PFSK-1 (cell line): ENCODE measurements at regions not wholly inside any gene's neighbourhood (a gene's known extent, or its start where the extent isn't known, plus 50 kb on each side); places are given as distances from the start of the nearest gene placed in this dataset.

Experiments used
- FOXP2 ChIP-seq: optimal IDR thresholded peaks from 2 replicates; pipeline ENCODE3; 2011; ENCODE audit warnings: borderline replicate concordance, control low read depth, inconsistent platforms; ENCODE audit not compliant: insufficient read depth; ENCODE audit errors: extremely low read length, extremely low read depth
- POLR2AphosphoS5 ChIP-seq: IDR thresholded peaks from 2 replicates; pipeline ENCODE4 v1.6.1; 2012; ENCODE audit warnings: low read depth, mild to moderate bottlenecking, control low read depth, low read length, moderate library complexity
- REST ChIP-seq, 2 experiments: IDR thresholded peaks; 2 replicates each; pipeline versions ENCODE4 v1.6.1 to v1.8.0; 2011 to 2012; ENCODE audit warnings: low read depth in 2 of 2, low read length in 2 of 2, control low read depth in 1 of 2, inconsistent platforms in 1 of 2, mild to moderate bottlenecking in 1 of 2, moderate library complexity in 1 of 2; ENCODE audit not compliant: insufficient read depth in 1 of 2
- SIN3A ChIP-seq: IDR thresholded peaks from 2 replicates; pipeline ENCODE4 v1.6.1; 2012; ENCODE audit warnings: mild to moderate bottlenecking, low read length, moderate library complexity, borderline replicate concordance; ENCODE audit not compliant: insufficient read depth
- TAF1 ChIP-seq: IDR thresholded peaks from 2 replicates; pipeline ENCODE4 v1.6.1; 2012; ENCODE audit warnings: low read length, control low read depth, borderline replicate concordance; ENCODE audit not compliant: insufficient read depth

- TF ChIP-seq FOXP2, result no peak
- no peak for TF ChIP-seq SIN3A
- TF ChIP-seq POLR2AphosphoS5, result no peak
- TF ChIP-seq TAF1, result no peak
- no peak for TF ChIP-seq REST (IDR thresholded peaks at IDR 0.05; ENCODE audit: insufficient read depth in 1 of 2, low read depth in 2 of 2, low read length in 2 of 2)
These were observed 254.3 kb downstream of the FIGN start for GRCh38 chr2:163481515-163481914.

GRCh38 chr2:163479599-163479998, 256.2 kb downstream of the FIGN start:
- TF ChIP-seq FOXP2, result no peak
- no peak for TF ChIP-seq SIN3A
- TF ChIP-seq POLR2AphosphoS5, result no peak
- no peak for TF ChIP-seq TAF1
- TF ChIP-seq REST (IDR thresholded peaks at IDR 0.05; ENCODE audit: insufficient read depth in 1 of 2, low read depth in 2 of 2, low read length in 2 of 2), result no peak

- TF ChIP-seq REST (IDR thresholded peaks at IDR 0.05; ENCODE audit: insufficient read depth in 1 of 2, low read depth in 2 of 2, low read length in 2 of 2) (no peak), TAF1 (no peak), FOXP2 (no peak), SIN3A (no peak), POLR2AphosphoS5 (no peak)
These were observed 260.0 kb downstream of the FIGN start for GRCh38 chr2:163475815-163476214.

GRCh38 chr2:163474889-163475288, 260.9 kb downstream of the FIGN start:
- no peak for TF ChIP-seq TAF1
- no peak for TF ChIP-seq SIN3A
- no peak for TF ChIP-seq REST (IDR thresholded peaks at IDR 0.05; ENCODE audit: insufficient read depth in 1 of 2, low read depth in 2 of 2, low read length in 2 of 2)
- no peak for TF ChIP-seq FOXP2
- TF ChIP-seq POLR2AphosphoS5, result no peak

GRCh38 chr2:163474319-163474744, 261.5 kb downstream of the FIGN start:
- no peak for TF ChIP-seq FOXP2
- TF ChIP-seq TAF1, result no peak
- no peak for TF ChIP-seq POLR2AphosphoS5
- TF ChIP-seq SIN3A, result no peak
